HFFc6 (cell line): ENCODE measurements at regions not wholly inside any gene's neighbourhood (a gene's known extent, or its start where the extent isn't known, plus 50 kb on each side); places are given as distances from the start of the nearest gene placed in this dataset.
"Not testable (repeated sequence)": the region's sequence is repeated elsewhere in the genome, so short reads cannot be mapped to it uniquely, and the experiment has no call there.

ENCODE experiments used
- DNase-seq: peaks from one replicate; pipeline ENCODE4 v3.0.0-alpha.2; 2018
- H3K27ac Mint-ChIP-seq: 2 replicates; pipeline ENCODE4 v1.8.0; 2020; ENCODE audit warnings: mild to moderate bottlenecking, mixed read lengths
- H3K27me3 Mint-ChIP-seq: 2 replicates; pipeline ENCODE4 v1.8.0; 2021; ENCODE audit warnings: mild to moderate bottlenecking, moderate library complexity, mixed read lengths; ENCODE audit not compliant: insufficient read depth
- H3K36me3 Mint-ChIP-seq: 2 replicates; pipeline ENCODE4 v1.8.0; 2021; ENCODE audit warnings: low read depth, mixed read lengths
- H3K4me1 Mint-ChIP-seq: 2 replicates; pipeline ENCODE4 v1.8.0; 2020; ENCODE audit warnings: low read depth, mixed read lengths
- H3K4me3 Mint-ChIP-seq: 2 replicates; pipeline ENCODE4 v1.8.0; 2020; ENCODE audit warnings: mild to moderate bottlenecking, moderate library complexity, mixed read lengths
- H3K9me3 Mint-ChIP-seq: 2 replicates; pipeline ENCODE4 v1.8.0; 2020; ENCODE audit warnings: mild to moderate bottlenecking, mixed read lengths
- CTCF ChIP-seq: fragments of 200-600 bp; sonication (generic); IDR thresholded peaks from 2 replicates; pipeline ENCODE4 v1.5.0; 2021; ENCODE audit warnings: antibody characterized with exemption, mild to moderate bottlenecking

DNA sequence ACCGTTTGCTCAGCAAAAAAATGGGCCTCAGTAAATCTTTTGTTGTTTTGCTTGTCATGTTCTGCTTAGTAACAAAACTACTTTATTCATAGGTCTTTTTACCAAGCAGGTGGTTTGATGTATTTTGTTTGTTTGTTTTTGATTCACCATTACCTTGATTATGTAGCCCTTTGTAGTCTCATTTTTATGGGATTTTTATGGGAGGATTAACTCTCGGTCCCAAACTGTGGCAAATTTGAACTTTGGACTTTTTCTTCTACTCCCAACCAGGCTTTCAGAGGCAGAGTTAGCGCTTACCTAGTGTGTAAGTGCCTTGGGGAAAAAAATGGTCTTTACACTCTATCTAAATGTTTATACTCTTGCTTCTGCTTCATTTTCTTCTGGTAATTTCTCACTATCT, 276.7 kb upstream of the POU1F1 start:
- Mint-ChIP-seq H3K4me3 (no peak overlapping the region), H3K27me3 (peaks cover under 1% of the 10 kb centered on the region; the same call in 1 of the 2 replicates), H3K4me1 (no peaks in the 10 kb centered on the region), H3K27ac (no peak overlapping the region), H3K36me3 (no peaks in the 10 kb centered on the region), H3K9me3 (no peaks in the 10 kb centered on the region)
- no peak for TF ChIP-seq CTCF
- no peak for DNase-seq

- no peak overlapping the region for H3K27ac Mint-ChIP-seq
- TF ChIP-seq CTCF = no peak
- DNase-seq = no peak
- H3K4me1 Mint-ChIP-seq = no peaks in the 10 kb centered on the region
- peaks cover 6% of the 10 kb centered on the region; the same call in 1 of the 2 replicates for H3K27me3 Mint-ChIP-seq
- no peaks in the 10 kb centered on the region for H3K36me3 Mint-ChIP-seq
- H3K9me3 Mint-ChIP-seq = no peaks in the 10 kb centered on the region
- no peak overlapping the region for H3K4me3 Mint-ChIP-seq
These were observed 274.5 kb upstream of the POU1F1 start for GRCh38 chr3:87550892-87551291.

- Mint-ChIP-seq H3K4me1 (no peaks in the 10 kb centered on the region), H3K27me3 (peaks cover 6% of the 10 kb centered on the region; the same call in 1 of the 2 replicates), H3K27ac (no peak overlapping the region), H3K9me3 (no peaks in the 10 kb centered on the region), H3K36me3 (no peaks in the 10 kb centered on the region), H3K4me3 (no peak overlapping the region)
- TF ChIP-seq CTCF = no peak
- no peak for DNase-seq
These were observed 272.8 kb upstream of the POU1F1 start for GRCh38 chr3:87549208-87549607.

GRCh38 chr3:87548271-87548670, 271.9 kb upstream of the POU1F1 start:
- Mint-ChIP-seq H3K27ac (no peak overlapping the region), H3K4me3 (no peak overlapping the region), H3K9me3 (no peaks in the 10 kb centered on the region), H3K27me3 (peaks cover 6% of the 10 kb centered on the region; the same call in 1 of the 2 replicates), H3K4me1 (no peaks in the 10 kb centered on the region), H3K36me3 (no peaks in the 10 kb centered on the region)
- TF ChIP-seq CTCF = no peak
- DNase-seq = no peak

- DNase-seq = no peak
- TF ChIP-seq CTCF = no peak
- H3K36me3 Mint-ChIP-seq = no peaks in the 10 kb centered on the region
- no peaks in the 10 kb centered on the region for H3K4me1 Mint-ChIP-seq
- peaks cover 6% of the 10 kb centered on the region; the same call in 1 of the 2 replicates for H3K27me3 Mint-ChIP-seq
- no peak overlapping the region for H3K27ac Mint-ChIP-seq
- H3K9me3 Mint-ChIP-seq = no peaks in the 10 kb centered on the region
- H3K4me3 Mint-ChIP-seq = no peak overlapping the region
These were observed 269.8 kb upstream of the POU1F1 start for GRCh38 chr3:87546216-87546615.

DNA sequence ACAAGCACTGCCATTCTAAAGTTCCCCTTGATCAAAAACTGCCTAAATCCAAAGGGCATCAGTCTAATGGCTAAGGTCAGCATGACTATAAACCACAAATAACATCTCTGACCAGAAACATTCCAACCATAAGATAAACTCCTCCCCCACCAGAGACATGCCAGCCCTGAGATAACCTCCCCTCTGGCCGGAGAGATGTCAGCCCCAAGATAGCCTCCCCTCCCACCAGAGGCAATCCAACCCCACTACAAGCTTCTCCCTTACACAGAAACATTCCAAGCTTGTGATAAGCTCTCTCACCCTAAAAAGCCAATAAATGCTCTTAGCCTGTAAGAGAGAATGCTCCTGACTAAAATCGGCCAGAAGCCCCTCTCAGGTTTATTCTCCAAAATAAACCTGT, 267.0 kb upstream of the POU1F1 start:
- not testable (repeated sequence) for DNase-seq, H3K36me3 Mint-ChIP-seq, H3K4me1 Mint-ChIP-seq, H3K27ac Mint-ChIP-seq, H3K9me3 Mint-ChIP-seq, H3K27me3 Mint-ChIP-seq, H3K4me3 Mint-ChIP-seq
